Upper lobe of right lung (tissue), 1 donor: ENCODE measurements at regions not wholly inside any gene's neighbourhood (a gene's known extent, or its start where the extent isn't known, plus 50 kb on each side); places are given as distances from the start of the nearest gene placed in this dataset.
A peak's percentile ranks its signal among the peaks of the same experiment; 100 is the strongest.

Experiments used
- ATAC-seq: fragments of 200-7000 bp; cut with Tn5 transposase; one replicate; pipeline ENCODE4 v1.9.1; 2020; ENCODE audit warnings: mild to moderate bottlenecking, moderate library complexity
- DNase-seq: peaks from one replicate; pipeline ENCODE4 v3.0.0-alpha.2; 2020
- H3K27ac ChIP-seq: fragments of 200-600 bp; one replicate; pipeline ENCODE4 v1.8.0; 2022
- H3K27me3 ChIP-seq: fragments of 200-600 bp; one replicate; pipeline ENCODE4 v1.8.0; 2022; ENCODE audit warnings: mild to moderate bottlenecking
- H3K36me3 ChIP-seq: fragments of 200-600 bp; one replicate; pipeline ENCODE4 v1.8.0; 2022
- H3K4me1 ChIP-seq: fragments of 200-600 bp; one replicate; pipeline ENCODE4 v1.8.0; 2022
- H3K4me3 ChIP-seq: fragments of 200-600 bp; one replicate; pipeline ENCODE4 v1.8.0; 2022; ENCODE audit warnings: mild to moderate bottlenecking
- H3K9me3 ChIP-seq: fragments of 200-600 bp; one replicate; pipeline ENCODE4 v1.8.0; 2022
- CTCF ChIP-seq: fragments of 200-600 bp; IDR thresholded peaks from one replicate; pipeline ENCODE4 v1.8.0; 2022; ENCODE audit warnings: antibody characterized with exemption
- intact Hi-C: fragments of 100-400 bp; cut with DNase I; formaldehyde crosslinking; loops from one replicate; pipeline ENCODE4 v1.11.0; 2022
- donor health status: DM: no; HTN: yes; CAD: no; lungs with severe emphysema.

GRCh38 chr13:22032905-22033304 is 362.0 kb downstream of the FGF9 start:
- TF ChIP-seq CTCF, result no peak
- DNase-seq (no peak), ATAC-seq (no peak)
- Histone ChIP-seq H3K27me3 (no peaks in the 10 kb centered on the region), H3K4me3 (no peak overlapping the region), H3K4me1 (no peaks in the 10 kb centered on the region), H3K27ac (no peak overlapping the region), H3K9me3 (no peaks in the 10 kb centered on the region), H3K36me3 (no peaks in the 10 kb centered on the region)
- intact Hi-C loops, result no loop called here

- ATAC-seq, result no peak
- Histone ChIP-seq H3K4me1 (no peaks in the 10 kb centered on the region), H3K4me3 (no peak overlapping the region), H3K27me3 (no peaks in the 10 kb centered on the region), H3K36me3 (no peaks in the 10 kb centered on the region), H3K27ac (no peak overlapping the region), H3K9me3 (no peaks in the 10 kb centered on the region)
- DNase-seq, result no peak
- intact Hi-C loops, result no loop called here
- TF ChIP-seq CTCF, result no peak
Observed at GRCh38 chr13:22039961-22040360, 369.1 kb downstream of the FGF9 start.

GRCh38 chr13:22040810-22041364 is 370.0 kb downstream of the FGF9 start:
- no peak overlapping the region for H3K27ac ChIP-seq
- no peak for TF ChIP-seq CTCF
- no peaks in the 10 kb centered on the region for H3K36me3 ChIP-seq
- H3K27me3 ChIP-seq, result no peaks in the 10 kb centered on the region
- no peaks in the 10 kb centered on the region for H3K9me3 ChIP-seq
- no peaks in the 10 kb centered on the region for H3K4me1 ChIP-seq
- intact Hi-C loops, result no loop called here
- peak; percentile 92 for ATAC-seq
- DNase-seq, result no peak
- H3K4me3 ChIP-seq, result peak overlapping the region; percentile 11

DNA sequence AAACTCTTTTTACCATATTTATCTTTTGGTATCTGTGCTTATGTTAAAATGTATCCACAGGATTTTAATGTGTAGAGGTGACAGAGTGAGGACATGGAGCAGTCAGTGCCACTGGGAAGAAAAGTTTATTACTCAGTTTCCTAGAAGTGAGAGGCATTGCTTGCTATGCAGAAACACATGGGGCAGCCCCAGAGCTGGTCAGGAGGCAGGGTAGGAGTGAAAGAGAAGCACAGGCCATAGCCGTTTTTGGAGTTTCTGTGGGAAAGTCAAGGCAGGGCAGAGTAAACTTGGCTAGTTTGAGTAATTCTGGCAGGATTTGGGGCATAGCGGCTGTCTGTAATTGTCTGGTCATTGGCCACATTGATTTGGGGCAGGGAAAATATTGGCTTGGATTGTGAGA is 370.9 kb downstream of the FGF9 start:
- no peak for DNase-seq
- intact Hi-C loops, result no loop called here
- ATAC-seq, result no peak
- Histone ChIP-seq H3K4me1 (no peaks in the 10 kb centered on the region), H3K27ac (no peak overlapping the region), H3K9me3 (no peaks in the 10 kb centered on the region), H3K27me3 (no peaks in the 10 kb centered on the region), H3K4me3 (no peak overlapping the region), H3K36me3 (no peaks in the 10 kb centered on the region)
- no peak for TF ChIP-seq CTCF

- Histone ChIP-seq H3K4me3 (no peak overlapping the region), H3K27me3 (no peaks in the 10 kb centered on the region), H3K9me3 (no peaks in the 10 kb centered on the region), H3K4me1 (no peaks in the 10 kb centered on the region), H3K27ac (no peak overlapping the region), H3K36me3 (no peaks in the 10 kb centered on the region)
- no peak for TF ChIP-seq CTCF
- no peak for ATAC-seq
- intact Hi-C loops, result no loop called here
- DNase-seq, result no peak
Observed at GRCh38 chr13:22047082-22047784, 376.4 kb downstream of the FGF9 start.

DNA sequence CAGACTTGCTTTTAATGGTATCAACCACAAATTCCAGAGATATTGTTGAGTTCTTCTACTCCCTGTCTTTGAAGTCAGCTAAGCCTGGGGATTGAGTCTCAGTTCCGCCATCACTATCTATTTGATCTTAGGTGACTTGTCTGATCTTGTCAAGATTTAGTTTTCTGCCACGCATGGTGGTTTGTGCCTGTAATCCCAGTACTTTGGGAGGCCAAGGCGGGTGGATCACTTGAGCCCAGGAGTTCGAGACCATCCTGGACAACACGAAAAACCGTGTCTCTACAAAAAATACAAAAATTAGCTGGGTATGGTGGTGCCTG is 376.9 kb downstream of the FGF9 start:
- no peak overlapping the region for H3K4me3 ChIP-seq
- ATAC-seq, result no peak
- no peak overlapping the region for H3K27ac ChIP-seq
- no peaks in the 10 kb centered on the region for H3K9me3 ChIP-seq
- no peaks in the 10 kb centered on the region for H3K4me1 ChIP-seq
- no peak for DNase-seq
- H3K27me3 ChIP-seq, result no peaks in the 10 kb centered on the region
- no peak for TF ChIP-seq CTCF
- intact Hi-C loops, result no loop called here
- H3K36me3 ChIP-seq, result no peaks in the 10 kb centered on the region
